ENCODE measurements at regions not wholly inside any gene's neighbourhood (a gene's known extent, or its start where the extent isn't known, plus 50 kb on each side); places are given as distances from the start of the nearest gene placed in this dataset.

DNA sequence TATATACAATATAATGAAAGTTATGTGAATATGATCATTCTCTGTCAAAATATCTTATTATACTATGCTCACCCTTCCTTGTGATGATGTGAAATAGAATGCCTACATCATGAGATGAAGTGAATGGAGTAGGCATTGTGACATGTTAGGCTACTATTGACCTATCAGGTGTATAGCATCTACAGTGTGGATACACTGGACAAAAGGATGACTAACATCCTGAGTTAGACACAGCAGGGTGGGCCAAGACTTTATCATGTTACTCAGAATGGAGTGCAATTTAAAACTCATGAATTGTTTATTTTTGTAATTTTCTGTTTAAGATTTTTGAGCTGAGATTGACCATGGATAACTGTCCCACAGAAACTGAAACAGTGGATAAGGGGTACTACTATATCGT lies 53.4 kb upstream of the NAV3 start:
- Histone ChIP-seq H3K36me3 (ENCODE audit: insufficient read depth, insufficient read length, low read length) (no peaks in the 10 kb centered on the region), H3K9ac (ENCODE audit: insufficient read length, low read depth) (no peak overlapping the region), H3K4me1 (ENCODE audit: insufficient read depth, insufficient read length) (no peaks in the 10 kb centered on the region), H3K9me3 (ENCODE audit: insufficient read depth, low read length) (no peaks in the 10 kb centered on the region), H3K27me3 (ENCODE audit: insufficient read depth, insufficient read length) (no peaks in the 10 kb centered on the region), H3K4me3 (ENCODE audit: insufficient read length, low read depth) (no peak overlapping the region)
- TF ChIP-seq SUZ12 (IDR thresholded peaks at IDR 0.05; ENCODE audit: extremely low read depth, insufficient read depth, insufficient read length) (no peak), ZNF274 (IDR thresholded peaks at IDR 0.05; ENCODE audit: low read depth, low read length) (no peak), YY1 (IDR thresholded peaks at IDR 0.05; ENCODE audit: insufficient read depth, insufficient read length) (no peak)
- no peak for DNase-seq (ENCODE audit: low read depth, low spot score)

DNA sequence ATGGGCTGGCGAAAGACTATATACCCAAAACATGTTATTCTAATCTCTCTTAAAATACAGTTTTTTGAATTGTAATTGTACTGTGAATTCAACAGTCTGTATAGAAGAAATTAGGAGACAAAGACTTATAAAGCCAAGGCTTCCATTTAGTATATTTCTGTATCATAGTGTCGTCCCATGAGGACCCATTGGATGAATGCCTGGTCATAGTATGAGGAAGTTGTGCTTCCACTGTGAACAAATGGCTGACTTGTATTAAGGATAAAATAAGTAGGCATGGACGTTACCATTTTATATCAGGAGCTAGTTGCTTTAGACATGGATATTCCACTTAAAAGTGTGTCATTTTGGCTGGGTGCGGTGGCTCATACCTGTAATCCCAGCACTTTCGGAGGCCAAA lies 55.9 kb upstream of the NAV3 start:
- no peak for DNase-seq (ENCODE audit: low read depth, low spot score)
- H3K27me3 ChIP-seq (ENCODE audit: insufficient read depth, insufficient read length), result no peaks in the 10 kb centered on the region
- no peaks in the 10 kb centered on the region for H3K4me1 ChIP-seq (ENCODE audit: insufficient read depth, insufficient read length)
- TF ChIP-seq SUZ12 (IDR thresholded peaks at IDR 0.05; ENCODE audit: extremely low read depth, insufficient read depth, insufficient read length) (no peak), YY1 (IDR thresholded peaks at IDR 0.05; ENCODE audit: insufficient read depth, insufficient read length) (no peak)
- H3K36me3 ChIP-seq (ENCODE audit: insufficient read depth, insufficient read length, low read length), result no peaks in the 10 kb centered on the region
- no peak overlapping the region for H3K4me3 ChIP-seq (ENCODE audit: insufficient read length, low read depth)
- no peak overlapping the region for H3K9ac ChIP-seq (ENCODE audit: insufficient read length, low read depth)
- no peaks in the 10 kb centered on the region for H3K9me3 ChIP-seq (ENCODE audit: insufficient read depth, low read length)

DNA sequence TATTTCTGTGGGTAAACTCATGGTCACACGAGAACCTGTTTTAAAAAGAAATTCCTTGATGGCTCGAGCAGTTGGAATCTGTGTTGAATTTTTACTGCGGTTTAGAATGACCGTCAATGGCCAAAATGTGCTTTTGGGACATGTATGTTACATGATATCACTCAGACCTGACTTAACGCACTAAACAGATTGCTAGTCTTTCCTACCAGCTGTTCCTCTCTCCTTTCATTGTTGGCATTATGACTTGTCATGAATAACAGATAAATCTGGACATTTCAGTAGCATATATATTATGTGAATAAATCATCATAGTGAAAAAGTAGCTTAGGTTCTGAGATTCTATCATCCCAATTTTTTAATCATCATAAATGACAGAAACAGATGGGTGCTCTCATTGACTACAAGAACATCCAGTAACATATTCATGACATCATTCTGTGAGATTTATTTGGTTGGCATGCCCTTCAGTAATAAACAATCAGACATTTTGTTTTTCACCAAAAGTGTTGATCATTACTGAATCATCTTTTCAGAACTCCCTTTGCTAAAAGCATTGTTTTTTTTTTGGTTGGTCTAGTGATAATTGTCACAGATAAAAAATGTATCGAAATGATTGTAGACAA lies 57.9 kb upstream of the NAV3 start:
- no peaks in the 10 kb centered on the region for H3K36me3 ChIP-seq (ENCODE audit: insufficient read depth, insufficient read length, low read length)

DNA sequence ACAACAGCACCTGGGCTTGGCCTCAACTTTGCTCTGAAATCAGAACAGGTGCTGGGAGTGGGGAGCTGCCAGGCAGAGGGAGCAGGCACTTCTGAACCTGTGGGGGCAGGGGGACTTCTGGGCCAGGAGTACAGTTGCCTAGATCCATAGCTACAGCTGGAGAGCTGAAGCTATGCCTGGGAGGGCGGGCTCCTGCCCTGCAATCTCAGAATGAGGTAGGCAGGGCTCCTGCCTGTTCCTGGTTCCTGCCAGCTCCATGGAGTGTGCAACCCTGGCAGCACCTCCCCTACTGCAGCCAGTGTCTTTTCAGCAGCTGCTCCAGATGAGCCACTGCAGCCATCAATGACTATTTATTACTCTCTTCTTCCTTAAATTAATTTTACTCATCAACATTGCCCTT lies 62.1 kb upstream of the NAV3 start:
- no peak overlapping the region for H3K4me3 ChIP-seq (ENCODE audit: insufficient read length, low read depth)
- no peak for DNase-seq (ENCODE audit: low read depth, low spot score)
- H3K4me1 ChIP-seq (ENCODE audit: insufficient read depth, insufficient read length), result no peaks in the 10 kb centered on the region
- no peaks in the 10 kb centered on the region for H3K27me3 ChIP-seq (ENCODE audit: insufficient read depth, insufficient read length)
- no peaks in the 10 kb centered on the region for H3K36me3 ChIP-seq (ENCODE audit: insufficient read depth, insufficient read length, low read length)
- peaks cover 15% of the 10 kb centered on the region; the same call in 1 of the 2 replicates for H3K9me3 ChIP-seq (ENCODE audit: insufficient read depth, low read length)
- TF ChIP-seq ZNF274 (IDR thresholded peaks at IDR 0.05; ENCODE audit: low read depth, low read length) (no peak), YY1 (IDR thresholded peaks at IDR 0.05; ENCODE audit: insufficient read depth, insufficient read length) (no peak), SUZ12 (IDR thresholded peaks at IDR 0.05; ENCODE audit: extremely low read depth, insufficient read depth, insufficient read length) (no peak)
- no peak overlapping the region for H3K9ac ChIP-seq (ENCODE audit: insufficient read length, low read depth)

More for the DNA sequence above, 57.9 kb upstream of the NAV3 start:
- TF ChIP-seq ZNF274 (IDR thresholded peaks at IDR 0.05; ENCODE audit: low read depth, low read length) (no peak), SUZ12 (IDR thresholded peaks at IDR 0.05; ENCODE audit: extremely low read depth, insufficient read depth, insufficient read length) (no peak), YY1 (IDR thresholded peaks at IDR 0.05; ENCODE audit: insufficient read depth, insufficient read length) (no peak)
- no peak for DNase-seq (ENCODE audit: low read depth, low spot score)
- Histone ChIP-seq H3K9me3 (ENCODE audit: insufficient read depth, low read length) (peaks cover 7% of the 10 kb centered on the region; the same call in 1 of the 2 replicates), H3K4me1 (ENCODE audit: insufficient read depth, insufficient read length) (no peaks in the 10 kb centered on the region), H3K9ac (ENCODE audit: insufficient read length, low read depth) (no peak overlapping the region), H3K27me3 (ENCODE audit: insufficient read depth, insufficient read length) (no peaks in the 10 kb centered on the region), H3K4me3 (ENCODE audit: insufficient read length, low read depth) (no peak overlapping the region)

DNA sequence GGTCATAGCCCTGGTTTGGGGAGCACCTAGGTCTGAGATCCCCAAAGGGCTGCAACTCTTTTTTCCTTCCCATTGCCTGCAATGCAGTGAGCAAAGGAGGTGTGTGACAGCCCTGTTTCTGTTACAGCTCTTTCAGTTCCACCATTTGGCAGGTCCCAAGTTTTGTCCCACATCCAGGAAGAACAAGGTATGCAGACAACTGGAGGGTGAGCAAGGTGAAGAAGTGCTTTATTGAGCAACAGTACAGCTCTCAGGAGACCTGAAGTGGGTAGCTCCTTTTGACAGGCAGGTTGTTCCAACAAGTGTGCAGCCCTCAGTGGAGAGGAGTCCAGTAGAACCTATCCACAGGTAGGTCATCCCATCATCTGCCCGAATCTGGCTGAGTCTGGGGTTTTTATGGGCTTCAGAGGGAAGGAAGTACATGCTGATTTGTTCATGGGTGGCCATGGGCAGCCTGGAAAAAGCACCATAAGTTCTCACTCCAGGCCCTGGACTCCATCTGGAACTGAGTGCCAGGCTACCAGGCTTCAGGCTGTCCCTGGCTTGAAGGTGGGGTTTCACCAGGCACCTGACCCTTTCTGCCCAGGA lies 62.8 kb upstream of the NAV3 start:
- DNase-seq (ENCODE audit: low read depth, low spot score), result no peak
- H3K27me3 ChIP-seq (ENCODE audit: insufficient read depth, insufficient read length), result no peaks in the 10 kb centered on the region
- TF ChIP-seq YY1 (IDR thresholded peaks at IDR 0.05; ENCODE audit: insufficient read depth, insufficient read length) (no peak), ZNF274 (IDR thresholded peaks at IDR 0.05; ENCODE audit: low read depth, low read length) (no peak), SUZ12 (IDR thresholded peaks at IDR 0.05; ENCODE audit: extremely low read depth, insufficient read depth, insufficient read length) (no peak)
- no peaks in the 10 kb centered on the region for H3K4me1 ChIP-seq (ENCODE audit: insufficient read depth, insufficient read length)
- H3K9ac ChIP-seq (ENCODE audit: insufficient read length, low read depth), result no peak overlapping the region
- H3K4me3 ChIP-seq (ENCODE audit: insufficient read length, low read depth), result no peak overlapping the region
- peaks cover 15% of the 10 kb centered on the region; the same call in 1 of the 2 replicates for H3K9me3 ChIP-seq (ENCODE audit: insufficient read depth, low read length)
- no peaks in the 10 kb centered on the region for H3K36me3 ChIP-seq (ENCODE audit: insufficient read depth, insufficient read length, low read length)

DNA sequence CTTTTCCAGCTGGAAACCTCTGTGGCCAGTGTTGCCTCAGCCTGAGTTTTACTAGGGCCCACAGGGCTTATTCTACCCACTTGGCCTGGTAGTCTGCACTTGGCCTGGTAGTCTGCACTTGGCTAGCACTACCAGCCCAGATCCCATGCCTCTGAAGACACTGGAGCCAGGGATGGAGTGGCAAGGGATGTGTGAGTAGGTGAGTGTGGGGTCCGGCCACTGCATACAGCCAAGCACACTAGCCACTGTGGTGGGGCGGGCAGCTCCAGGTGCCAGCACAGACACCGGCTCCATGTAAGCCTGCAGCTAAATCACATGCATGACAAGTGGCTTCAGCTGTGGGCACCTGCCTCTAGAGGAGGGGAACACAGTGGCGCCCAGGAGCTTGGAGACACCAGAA lies 63.4 kb upstream of the NAV3 start:
- H3K4me1 ChIP-seq (ENCODE audit: insufficient read depth, insufficient read length), result no peaks in the 10 kb centered on the region
- H3K9ac ChIP-seq (ENCODE audit: insufficient read length, low read depth), result no peak overlapping the region
- DNase-seq (ENCODE audit: low read depth, low spot score), result no peak
- H3K36me3 ChIP-seq (ENCODE audit: insufficient read depth, insufficient read length, low read length), result no peaks in the 10 kb centered on the region
- H3K4me3 ChIP-seq (ENCODE audit: insufficient read length, low read depth), result no peak overlapping the region
- TF ChIP-seq YY1 (IDR thresholded peaks at IDR 0.05; ENCODE audit: insufficient read depth, insufficient read length) (no peak), SUZ12 (IDR thresholded peaks at IDR 0.05; ENCODE audit: extremely low read depth, insufficient read depth, insufficient read length) (no peak), ZNF274 (IDR thresholded peaks at IDR 0.05; ENCODE audit: low read depth, low read length) (no peak)
- peaks cover 15% of the 10 kb centered on the region; the same call in 1 of the 2 replicates for H3K9me3 ChIP-seq (ENCODE audit: insufficient read depth, low read length)
- no peaks in the 10 kb centered on the region for H3K27me3 ChIP-seq (ENCODE audit: insufficient read depth, insufficient read length)

DNA sequence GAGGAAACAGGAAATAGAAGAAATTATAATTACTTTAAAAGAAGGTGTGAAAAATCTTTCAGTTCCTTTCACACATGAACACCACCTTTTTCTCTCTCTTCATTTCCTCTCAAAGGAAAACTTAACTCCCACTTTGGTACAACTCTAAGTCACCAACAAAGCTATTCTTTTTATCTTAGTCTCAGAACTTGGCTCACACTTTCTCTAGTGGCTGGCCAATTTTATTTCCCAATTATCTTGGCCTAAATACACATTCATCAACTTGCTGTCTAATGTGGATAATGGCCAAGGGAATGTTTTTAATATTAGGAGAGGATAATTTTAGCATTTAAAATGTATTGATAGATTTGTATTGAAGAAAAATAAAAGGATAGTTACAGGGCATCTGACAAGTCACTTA lies 64.5 kb upstream of the NAV3 start:
- Histone ChIP-seq H3K36me3 (ENCODE audit: insufficient read depth, insufficient read length, low read length) (no peaks in the 10 kb centered on the region), H3K9ac (ENCODE audit: insufficient read length, low read depth) (no peak overlapping the region), H3K9me3 (ENCODE audit: insufficient read depth, low read length) (peaks cover 15% of the 10 kb centered on the region; the same call in 1 of the 2 replicates), H3K4me1 (ENCODE audit: insufficient read depth, insufficient read length) (no peaks in the 10 kb centered on the region), H3K27me3 (ENCODE audit: insufficient read depth, insufficient read length) (no peaks in the 10 kb centered on the region), H3K4me3 (ENCODE audit: insufficient read length, low read depth) (no peak overlapping the region)
- DNase-seq (ENCODE audit: low read depth, low spot score), result no peak
- TF ChIP-seq YY1 (IDR thresholded peaks at IDR 0.05; ENCODE audit: insufficient read depth, insufficient read length) (no peak), ZNF274 (IDR thresholded peaks at IDR 0.05; ENCODE audit: low read depth, low read length) (no peak), SUZ12 (IDR thresholded peaks at IDR 0.05; ENCODE audit: extremely low read depth, insufficient read depth, insufficient read length) (no peak)

All from NT2/D1 (cell line).